ENCODE measurements at regions not wholly inside any gene's neighbourhood (a gene's known extent, or its start where the extent isn't known, plus 50 kb on each side); places are given as distances from the start of the nearest gene placed in this dataset.

DNA sequence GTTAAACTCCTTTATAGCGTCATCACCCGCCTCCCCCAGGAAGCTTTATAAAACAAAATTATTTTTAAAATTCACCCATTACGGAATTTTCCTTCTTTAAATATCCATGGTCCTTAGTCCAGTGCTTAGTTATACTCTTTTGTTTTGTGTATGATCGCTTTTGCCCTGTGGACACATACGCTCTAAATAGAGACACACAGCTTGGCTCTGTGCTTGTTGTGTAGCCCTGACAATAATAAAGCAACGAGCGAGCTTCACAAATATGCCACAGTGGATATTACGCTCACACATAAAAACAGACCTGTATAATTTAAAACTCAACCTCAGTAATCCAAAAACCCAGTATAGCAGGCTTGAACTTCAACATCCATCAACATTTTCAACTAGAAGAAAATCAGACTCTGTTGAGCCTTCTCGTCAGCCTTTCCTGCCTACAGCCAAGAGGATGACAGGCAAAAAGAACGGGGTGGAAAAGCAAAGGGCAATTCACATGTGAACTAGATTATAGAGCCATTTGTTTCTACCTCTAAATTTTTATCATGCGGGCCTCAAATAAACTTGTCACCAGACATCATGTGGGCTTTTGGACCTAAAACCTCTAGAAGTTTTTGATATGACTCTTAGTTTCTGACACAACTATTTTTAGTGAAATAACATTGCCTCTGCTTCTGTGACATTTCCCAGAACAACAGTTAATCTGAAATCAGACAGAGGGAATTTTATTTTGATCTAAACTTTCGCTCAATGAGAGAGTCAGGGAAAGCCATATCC is 89.6 kb upstream of the THBS1 start:
- TF ChIP-seq, protein P1, sequence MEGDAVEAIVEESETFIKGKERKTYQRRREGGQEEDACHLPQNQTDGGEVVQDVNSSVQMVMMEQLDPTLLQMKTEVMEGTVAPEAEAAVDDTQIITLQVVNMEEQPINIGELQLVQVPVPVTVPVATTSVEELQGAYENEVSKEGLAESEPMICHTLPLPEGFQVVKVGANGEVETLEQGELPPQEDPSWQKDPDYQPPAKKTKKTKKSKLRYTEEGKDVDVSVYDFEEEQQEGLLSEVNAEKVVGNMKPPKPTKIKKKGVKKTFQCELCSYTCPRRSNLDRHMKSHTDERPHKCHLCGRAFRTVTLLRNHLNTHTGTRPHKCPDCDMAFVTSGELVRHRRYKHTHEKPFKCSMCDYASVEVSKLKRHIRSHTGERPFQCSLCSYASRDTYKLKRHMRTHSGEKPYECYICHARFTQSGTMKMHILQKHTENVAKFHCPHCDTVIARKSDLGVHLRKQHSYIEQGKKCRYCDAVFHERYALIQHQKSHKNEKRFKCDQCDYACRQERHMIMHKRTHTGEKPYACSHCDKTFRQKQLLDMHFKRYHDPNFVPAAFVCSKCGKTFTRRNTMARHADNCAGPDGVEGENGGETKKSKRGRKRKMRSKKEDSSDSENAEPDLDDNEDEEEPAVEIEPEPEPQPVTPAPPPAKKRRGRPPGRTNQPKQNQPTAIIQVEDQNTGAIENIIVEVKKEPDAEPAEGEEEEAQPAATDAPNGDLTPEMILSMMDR (IDR thresholded peaks at IDR 0.05; ENCODE audit: low read depth, low read length, missing control alignments) = no peak
- no peak for DNase-seq (ENCODE audit: extremely low read depth, low read depth)
- no peak overlapping the region for H3K4me3 ChIP-seq (replicated peaks; ENCODE audit: low read depth, low read length)

DNA sequence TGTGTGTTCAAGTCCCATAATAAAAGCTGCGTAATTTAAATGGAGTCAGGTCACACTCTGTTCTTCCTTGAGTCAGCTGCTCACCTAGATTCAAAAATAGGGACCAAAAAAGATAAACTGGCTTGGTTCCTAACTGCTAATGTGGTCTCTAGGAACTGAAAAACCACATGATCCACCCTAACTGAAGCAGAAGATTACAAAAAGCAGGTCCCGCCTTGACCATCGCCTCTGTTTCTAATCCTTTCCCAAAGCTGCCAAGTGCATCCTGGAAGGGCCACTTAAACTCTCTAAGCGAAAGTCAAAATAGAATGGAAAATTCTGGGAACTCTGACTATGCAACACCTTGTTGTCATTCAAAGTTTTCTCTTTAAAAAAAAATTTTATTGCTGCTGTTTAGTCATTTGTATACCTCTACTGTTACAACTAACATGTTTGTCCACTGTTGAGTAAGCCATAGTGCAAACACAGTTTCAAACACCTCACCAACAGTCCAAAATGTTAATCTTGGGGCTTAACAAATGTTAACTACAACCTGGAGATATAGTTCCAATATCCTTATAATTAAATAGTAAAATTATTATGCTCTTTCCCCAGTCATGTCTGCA is 88.9 kb upstream of the THBS1 start:
- DNase-seq (ENCODE audit: extremely low read depth, low read depth) = no peak
- no peak overlapping the region for H3K4me3 ChIP-seq (replicated peaks; ENCODE audit: low read depth, low read length)
- TF ChIP-seq, protein P1 (IDR thresholded peaks at IDR 0.05; ENCODE audit: low read depth, low read length, missing control alignments) = no peak

DNA sequence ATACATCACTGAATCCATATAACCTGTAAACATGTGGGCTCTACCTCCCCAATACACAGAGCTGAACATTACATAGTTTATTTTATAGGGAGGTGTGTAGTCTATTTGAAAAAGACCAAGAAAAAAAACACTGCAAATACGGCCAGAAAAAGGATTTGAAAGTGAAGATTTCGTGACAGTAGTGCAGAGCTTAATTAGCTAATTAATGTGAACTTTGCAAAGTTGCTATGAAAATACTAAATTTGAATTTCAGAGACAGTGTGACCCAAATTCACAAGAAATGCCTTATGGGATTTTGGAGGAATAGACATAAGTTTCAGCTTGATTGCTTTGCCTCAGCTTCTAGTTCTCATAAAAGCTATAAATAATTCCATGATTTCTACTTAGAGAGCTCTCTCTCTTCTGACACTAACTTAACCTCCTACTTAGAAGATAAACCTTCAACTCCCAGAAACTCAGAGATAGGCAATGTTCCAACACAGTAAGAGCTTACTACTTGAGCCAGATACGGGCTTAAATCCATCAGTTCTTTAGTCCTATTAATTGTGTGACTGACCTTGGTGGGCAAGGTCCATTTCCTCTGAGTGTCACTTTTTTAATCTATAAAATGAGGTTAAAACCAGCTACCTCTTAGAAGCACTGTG is 87.3 kb upstream of the THBS1 start:
- TF ChIP-seq, protein P1 (IDR thresholded peaks at IDR 0.05; ENCODE audit: low read depth, low read length, missing control alignments) = no peak
- DNase-seq (ENCODE audit: extremely low read depth, low read depth) = no peak
- no peak overlapping the region for H3K4me3 ChIP-seq (replicated peaks; ENCODE audit: low read depth, low read length)

DNA sequence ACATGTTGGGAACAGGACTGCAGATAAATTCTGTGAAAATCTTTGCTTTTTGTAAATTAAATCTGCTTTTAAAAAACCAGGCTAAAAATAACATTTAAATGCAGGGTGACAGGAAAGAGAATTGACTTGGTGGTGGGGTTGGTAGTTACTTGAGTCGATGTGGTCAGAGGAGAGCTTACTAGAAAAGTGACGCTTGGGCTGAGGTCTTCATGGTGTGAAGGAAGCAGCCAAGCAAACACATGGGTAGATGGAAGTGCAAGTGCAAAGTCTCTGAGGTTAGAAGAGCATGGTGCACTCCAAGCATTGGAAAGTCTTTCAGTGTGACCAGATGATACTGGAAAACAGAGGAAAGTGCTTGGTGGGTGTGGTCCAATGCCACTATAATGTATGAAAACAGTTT is 86.4 kb upstream of the THBS1 start:
- DNase-seq (ENCODE audit: extremely low read depth, low read depth) = no peak
- TF ChIP-seq, protein P1 (IDR thresholded peaks at IDR 0.05; ENCODE audit: low read depth, low read length, missing control alignments) = no peak
- H3K4me3 ChIP-seq (replicated peaks; ENCODE audit: low read depth, low read length) = no peak overlapping the region

DNA sequence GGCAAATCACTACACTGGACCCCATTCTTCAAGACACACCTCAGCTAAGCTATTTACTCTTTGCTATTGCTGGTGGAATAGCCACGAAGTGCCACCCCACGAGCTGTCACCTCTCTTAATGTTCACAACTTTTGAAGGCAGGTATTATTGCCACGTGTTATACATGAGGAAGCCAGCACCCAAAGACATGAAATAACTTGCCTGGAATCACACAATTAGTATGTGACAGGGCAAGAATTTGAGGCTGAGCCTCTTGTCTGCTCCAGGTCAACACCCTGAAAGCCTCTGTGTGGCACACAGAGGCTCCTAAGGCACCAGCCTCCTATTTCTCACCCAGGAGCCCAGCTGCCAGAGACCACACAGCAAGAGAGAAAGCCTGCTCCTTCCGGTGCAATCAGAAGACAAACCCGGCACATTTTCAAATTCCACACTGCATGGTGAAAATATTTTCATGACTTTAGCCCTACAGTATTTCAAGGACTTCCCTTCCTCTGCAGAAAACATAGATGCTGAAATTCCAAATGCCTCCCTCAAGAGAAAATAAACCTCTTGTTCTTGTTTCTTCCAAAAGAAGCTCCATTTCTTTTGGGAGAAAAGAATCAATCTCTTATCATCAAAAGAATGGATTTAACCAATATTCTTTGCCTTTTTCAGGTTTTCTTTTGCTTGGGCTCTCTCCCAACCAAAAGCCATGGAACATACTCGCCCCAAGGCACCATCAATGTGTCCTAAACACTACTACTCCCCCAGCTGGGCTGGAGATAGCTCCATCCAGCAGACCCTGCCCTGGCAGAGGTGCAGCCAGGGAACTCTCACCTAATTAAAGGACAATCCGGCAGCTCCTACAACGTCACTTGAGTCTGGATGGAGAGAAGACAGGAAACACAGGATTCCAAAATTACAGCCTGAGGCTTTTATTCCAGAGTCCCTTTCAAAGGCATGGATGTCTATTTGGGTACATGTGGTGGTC is 84.7 kb upstream of the THBS1 start:
- DNase-seq (ENCODE audit: extremely low read depth, low read depth) = no peak
- TF ChIP-seq, protein P1 (IDR thresholded peaks at IDR 0.05; ENCODE audit: low read depth, low read length, missing control alignments) = no peak

DNA sequence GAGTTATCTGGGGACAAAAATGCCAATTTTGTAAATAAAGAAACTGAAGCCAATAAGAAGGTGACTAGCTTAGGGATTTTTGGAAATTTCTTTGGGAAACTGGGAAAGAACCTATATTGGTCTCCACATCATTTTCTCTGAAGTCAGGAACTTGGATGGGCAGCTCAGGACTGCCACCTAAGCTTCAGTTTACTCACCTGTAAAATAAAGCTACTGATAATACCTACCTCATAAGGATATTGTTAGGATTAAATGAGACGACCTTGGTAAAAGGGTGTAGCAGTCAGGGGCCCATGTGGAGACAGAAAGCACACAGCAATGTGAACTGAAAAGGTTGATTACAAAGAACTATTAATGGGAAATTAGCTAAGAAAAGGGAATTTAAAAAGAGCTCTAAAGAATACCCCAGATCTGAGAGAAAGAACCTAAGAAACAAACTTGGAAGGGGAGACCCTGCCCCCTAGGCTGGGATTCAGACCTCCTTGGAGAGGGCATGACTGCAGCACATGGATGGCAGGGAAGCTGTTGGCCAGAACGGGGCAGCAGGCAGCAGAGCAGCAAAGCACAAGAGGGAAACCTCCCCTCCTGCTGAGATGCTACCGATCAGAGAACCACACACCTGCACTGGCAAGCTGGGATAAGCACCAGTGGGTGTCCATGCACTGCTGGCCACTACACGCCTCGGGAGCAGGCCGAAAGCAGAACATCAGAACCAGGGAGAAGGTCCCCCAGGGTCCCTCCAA is 83.7 kb upstream of the THBS1 start:
- H3K4me3 ChIP-seq (replicated peaks; ENCODE audit: low read depth, low read length) = no peak overlapping the region
- DNase-seq (ENCODE audit: extremely low read depth, low read depth) = no peak
- TF ChIP-seq, protein P1 (IDR thresholded peaks at IDR 0.05; ENCODE audit: low read depth, low read length, missing control alignments) = no peak

More for the DNA sequence above, 84.7 kb upstream of the THBS1 start:
- no peak overlapping the region for H3K4me3 ChIP-seq (replicated peaks; ENCODE audit: low read depth, low read length)

Measured in HFF-Myc (cell line).